Liver (tissue), 8 donors: ENCODE measurements at regions not wholly inside any gene's neighbourhood (a gene's known extent, or its start where the extent isn't known, plus 50 kb on each side); places are given as distances from the start of the nearest gene placed in this dataset.

Experiments used
- DNase-seq: peaks from one replicate; pipeline ENCODE4 v3.0.0-alpha.2; 2017; ENCODE audit warnings: low spot score
- H3K27ac ChIP-seq, 2 donors: one replicate each; pipeline ENCODE4 v1.7.0; 2013; ENCODE audit warnings: inconsistent platforms in 2 of 2, low read length in 2 of 2, control low read depth in 1 of 2, low read depth in 1 of 2, mild to moderate bottlenecking in 1 of 2
- H3K27me3 ChIP-seq, 4 donors: one replicate each; pipeline versions ENCODE4 v1.6.1 to v1.7.0; 2013; ENCODE audit warnings: low read length in 3 of 4, inconsistent platforms in 1 of 4, mild to moderate bottlenecking in 1 of 4, moderate library complexity in 1 of 4; ENCODE audit not compliant: control insufficient read depth in 4 of 4, insufficient read depth in 4 of 4
- H3K36me3 ChIP-seq, 4 donors: one replicate each; pipeline versions ENCODE4 v1.6.1 to v1.7.0; 2013; ENCODE audit warnings: low read length in 3 of 4, mild to moderate bottlenecking in 3 of 4, low read depth in 1 of 4, moderate library complexity in 1 of 4; ENCODE audit not compliant: control insufficient read depth in 4 of 4, insufficient read depth in 3 of 4
- H3K4me1 ChIP-seq, 4 donors: one replicate each; pipeline versions ENCODE4 v1.6.1 to v1.7.0; 2013; ENCODE audit warnings: low read length in 3 of 4, mild to moderate bottlenecking in 3 of 4, moderate library complexity in 1 of 4; ENCODE audit not compliant: control insufficient read depth in 4 of 4, insufficient read depth in 4 of 4
- H3K4me3 ChIP-seq, 3 donors: one replicate each; pipeline versions ENCODE4 v1.6.1 to v1.7.0; 2013; ENCODE audit warnings: low read length in 3 of 3, control low read depth in 1 of 3, low read depth in 1 of 3, mild to moderate bottlenecking in 1 of 3
- H3K9ac ChIP-seq, 2 donors: one replicate each; pipeline ENCODE4 v1.7.0; 2013; ENCODE audit warnings: low read length in 2 of 2, mild to moderate bottlenecking in 2 of 2, moderate library complexity in 2 of 2, control low read depth in 1 of 2, low read depth in 1 of 2
- H3K9me3 ChIP-seq, 4 donors: one replicate each; pipeline versions ENCODE4 v1.6.1 to v1.7.0; 2013; ENCODE audit warnings: low read length in 3 of 4; ENCODE audit not compliant: control insufficient read depth in 4 of 4
- ATF3 ChIP-seq: IDR thresholded peaks from 2 replicates; pipeline ENCODE4 v1.6.1; 2016; ENCODE audit warnings: antibody characterized with exemption
- CTCF ChIP-seq: fragments of 150-350 bp; IDR thresholded peaks from 2 replicates; pipeline ENCODE4 v1.5.1; 2017; ENCODE audit warnings: improper control_type of control experiment, low read depth, low read length; ENCODE audit not compliant: missing input control
- EGR1 ChIP-seq, 2 donors: IDR thresholded peaks; 2 replicates each; pipeline ENCODE4 v1.6.1; 2016 to 2018; ENCODE audit warnings: antibody characterized with exemption in 2 of 2, low read depth in 2 of 2
- FOXA1 ChIP-seq: IDR thresholded peaks from 2 replicates; pipeline ENCODE4 v1.6.1; 2016; ENCODE audit warnings: antibody characterized with exemption
- FOXA2 ChIP-seq: IDR thresholded peaks from 2 replicates; pipeline ENCODE4 v1.6.1; 2016; ENCODE audit warnings: antibody characterized with exemption
- GABPA ChIP-seq, 2 donors: IDR thresholded peaks in 1 of 2; conservative IDR thresholded peaks in 1 of 2; 2 replicates each; pipeline ENCODE4 v1.6.1; 2016; ENCODE audit warnings: antibody characterized with exemption in 2 of 2, mild to moderate bottlenecking in 1 of 2, moderate library complexity in 1 of 2
- HNF4A ChIP-seq, 2 donors: conservative IDR thresholded peaks; 2 replicates each; pipeline ENCODE4 v1.6.1; 2016; ENCODE audit warnings: antibody characterized with exemption in 2 of 2, mild to moderate bottlenecking in 2 of 2
- HNF4G ChIP-seq: IDR thresholded peaks from 2 replicates; pipeline ENCODE4 v1.6.1; 2016; ENCODE audit warnings: antibody characterized with exemption
- JUND ChIP-seq, 2 donors: IDR thresholded peaks; 2 replicates each; pipeline ENCODE4 v1.6.1; 2016; ENCODE audit warnings: antibody characterized with exemption in 2 of 2
- MAX ChIP-seq: IDR thresholded peaks from 2 replicates; pipeline ENCODE4 v1.6.1; 2016; ENCODE audit warnings: antibody characterized with exemption
- NR2F2 ChIP-seq: IDR thresholded peaks from 2 replicates; pipeline ENCODE4 v1.6.1; 2016; ENCODE audit warnings: antibody characterized with exemption
- RAD21 ChIP-seq, 2 donors: IDR thresholded peaks; 2 replicates each; pipeline ENCODE4 v1.6.1; 2016; ENCODE audit warnings: antibody characterized with exemption in 2 of 2, mild to moderate bottlenecking in 2 of 2
- RXRA ChIP-seq, 2 donors: IDR thresholded peaks; 2 replicates each; pipeline ENCODE4 v1.6.1; 2017 to 2018; ENCODE audit warnings: antibody characterized with exemption in 2 of 2, mild to moderate bottlenecking in 1 of 2
- SP1 ChIP-seq: IDR thresholded peaks from 2 replicates; pipeline ENCODE4 v1.6.1; 2018; ENCODE audit warnings: antibody characterized with exemption, mild to moderate bottlenecking
- TAF1 ChIP-seq: conservative IDR thresholded peaks from 2 replicates; pipeline ENCODE4 v1.6.1; 2016; ENCODE audit warnings: antibody characterized with exemption, mild to moderate bottlenecking
- YY1 ChIP-seq: IDR thresholded peaks from 2 replicates; pipeline ENCODE4 v1.6.1; 2016; ENCODE audit warnings: antibody characterized with exemption, mild to moderate bottlenecking
- ZBTB33 ChIP-seq: IDR thresholded peaks from 2 replicates; pipeline ENCODE4 v1.6.1; 2016; ENCODE audit warnings: antibody characterized with exemption
- WGBS: extraction: QIAGEN DNeasy Blood & Tissue Kit; methylation state at CpG from one replicate; pipeline ENCODE4 v1.1.7; 2013; 5-methylcytosine and 5-hydroxymethylcytosine counted together
- donor health status: healthy.
- donor health status: healthy.
- donor health status: healthy.
- donor health status: healthy.
- donor health status: healthy.

GRCh38 chr12:89245090-89245489 is 107.2 kb downstream of the DUSP6 start:
- H3K27me3 ChIP-seq, result no peaks in the 10 kb centered on the region
- TF ChIP-seq FOXA1 (no peak), SP1 (no peak), FOXA2 (no peak), RAD21 (IDR thresholded peaks at IDR 0.05) (no peak), CTCF (no peak), HNF4G (no peak), ATF3 (no peak), TAF1 (no peak), GABPA (IDR thresholded peaks at IDR 0.05 in 1 of 2, conservative IDR thresholded peaks at IDR 0.05 in 1 of 2) (no peak), YY1 (no peak)
- DNase-seq, result no peak
- peak overlapping the region in 1 of 2 donors; percentile 29 for H3K27ac ChIP-seq
- no peak overlapping the region for H3K4me3 ChIP-seq
- 76% methylated on average over 5 of the region's 5 CpGs for WGBS
- H3K9me3 ChIP-seq, result no peaks in the 10 kb centered on the region
- H3K4me1 ChIP-seq, result no peaks in the 10 kb centered on the region
- H3K9ac ChIP-seq, result no peak overlapping the region
- H3K36me3 ChIP-seq, result no peaks in the 10 kb centered on the region

GRCh38 chr12:89244536-89244935 is 107.8 kb downstream of the DUSP6 start:
- 68% methylated on average over 3 of the region's 3 CpGs for WGBS
- Histone ChIP-seq H3K4me3 (no peak overlapping the region), H3K9ac (no peak overlapping the region), H3K36me3 (no peaks in the 10 kb centered on the region), H3K9me3 (no peaks in the 10 kb centered on the region), H3K4me1 (no peaks in the 10 kb centered on the region), H3K27me3 (no peaks in the 10 kb centered on the region), H3K27ac (peak overlapping the region in 1 of 2 donors; percentile 29)
- no peak for TF ChIP-seq FOXA2
- no peak for TF ChIP-seq HNF4G
- TF ChIP-seq ATF3, result no peak
- TF ChIP-seq ZBTB33, result no peak
- no peak for TF ChIP-seq MAX
- no peak for TF ChIP-seq NR2F2
- TF ChIP-seq TAF1, result no peak
- TF ChIP-seq GABPA (IDR thresholded peaks at IDR 0.05 in 1 of 2, conservative IDR thresholded peaks at IDR 0.05 in 1 of 2), result no peak
- TF ChIP-seq HNF4A (conservative IDR thresholded peaks at IDR 0.05), result no peak
- TF ChIP-seq RXRA (IDR thresholded peaks at IDR 0.05), result no peak
- no peak for TF ChIP-seq JUND (IDR thresholded peaks at IDR 0.05)
- no peak for TF ChIP-seq FOXA1
- TF ChIP-seq SP1, result no peak
- no peak for TF ChIP-seq EGR1 (IDR thresholded peaks at IDR 0.05; ENCODE audit: low read depth in 2 of 2)
- no peak for TF ChIP-seq CTCF
- no peak for DNase-seq
